Lower leg skin (tissue), 3 donors: ENCODE measurements at regions not wholly inside any gene's neighbourhood (a gene's known extent, or its start where the extent isn't known, plus 50 kb on each side); places are given as distances from the start of the nearest gene placed in this dataset.

Experiments
- CTCF ChIP-seq, 3 donors: fragments of 450-650 bp; IDR thresholded peaks; one replicate each; pipeline ENCODE4 v1.5.1; 2016; ENCODE audit warnings: antibody characterized with exemption in 3 of 3, mild to moderate bottlenecking in 3 of 3, moderate library complexity in 2 of 3
- POLR2A ChIP-seq, 2 donors: fragments of 450-650 bp; IDR thresholded peaks; one replicate each; pipeline ENCODE4 v1.6.1; 2016 to 2017; ENCODE audit warnings: antibody characterized with exemption in 2 of 2, mild to moderate bottlenecking in 1 of 2, moderate library complexity in 1 of 2

- no peak for TF ChIP-seq CTCF (IDR thresholded peaks at IDR 0.05)
- TF ChIP-seq POLR2A (IDR thresholded peaks at IDR 0.05) = no peak
These were observed 62.4 kb upstream of the ARG1 start for GRCh38 chr6:131510591-131510990.
